HG02610 (cell line): ENCODE measurements at regions not wholly inside any gene's neighbourhood (a gene's known extent, or its start where the extent isn't known, plus 50 kb on each side); places are given as distances from the start of the nearest gene placed in this dataset.
"Not testable (repeated sequence)": the region's sequence is repeated elsewhere in the genome, so short reads cannot be mapped to it uniquely, and the experiment has no call there.

ENCODE experiments used
- ATAC-seq: cut with Tn5 transposase; IDR thresholded peaks from one replicate; pipeline ENCODE4 v1.9.1; 2021; ENCODE audit warnings: mild to moderate bottlenecking, moderate library complexity; ENCODE audit not compliant: unreplicated experiment

- ATAC-seq: no peak
Observed at GRCh38 chr5:52010454-52010853, 627.2 kb downstream of the ISL1 start.

- ATAC-seq: no peak
Observed at GRCh38 chr5:52013523-52013922, 630.3 kb downstream of the ISL1 start.

- no peak for ATAC-seq
Observed at GRCh38 chr5:52015760-52016159, 632.5 kb downstream of the ISL1 start.

GRCh38 chr5:52017567-52017966, 634.3 kb downstream of the ISL1 start:
- ATAC-seq: no peak

- ATAC-seq: no peak
Observed at GRCh38 chr5:52024359-52024758, 641.1 kb downstream of the ISL1 start.

DNA sequence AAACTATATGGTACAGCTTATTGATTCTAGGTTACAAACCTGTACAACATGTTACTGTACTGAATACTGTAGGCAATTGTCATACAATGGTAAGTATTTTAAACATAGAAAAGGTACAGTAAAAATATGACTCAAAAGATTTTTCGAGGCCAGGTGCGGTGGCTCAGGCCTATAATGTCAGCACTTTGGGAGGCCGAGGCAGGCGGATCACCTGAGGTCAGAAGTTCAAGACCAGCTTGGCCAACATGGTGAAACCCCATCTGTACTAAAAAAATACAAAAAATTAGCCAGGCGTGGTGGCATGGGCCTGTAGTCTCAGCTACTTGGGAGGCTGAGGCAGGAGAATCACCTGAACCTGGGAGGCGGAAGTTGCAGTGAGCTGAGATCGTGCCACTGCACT, 646.6 kb downstream of the ISL1 start:
- ATAC-seq: not testable (repeated sequence)

DNA sequence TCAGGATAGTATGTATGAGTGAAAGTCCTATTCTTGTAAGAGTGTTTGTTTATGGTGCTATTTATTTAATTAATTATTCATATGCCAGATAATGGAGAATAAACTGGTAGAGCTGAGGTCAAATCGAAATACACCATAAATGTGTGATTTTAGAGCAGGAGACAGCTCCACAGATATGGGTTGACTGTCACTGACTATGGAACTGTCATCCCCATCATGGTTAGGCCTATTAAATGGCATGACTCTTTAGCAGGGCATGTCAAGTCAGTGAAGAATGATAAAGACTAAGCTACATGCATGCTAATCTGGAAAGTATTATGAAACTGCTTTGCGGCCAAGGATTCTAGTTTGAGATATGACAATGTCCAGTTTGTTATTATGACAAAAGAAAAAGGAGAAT, 658.6 kb downstream of the ISL1 start:
- ATAC-seq: no peak

GRCh38 chr5:52043137-52043536, 659.9 kb downstream of the ISL1 start:
- ATAC-seq: no peak

- ATAC-seq: no peak
Observed at GRCh38 chr5:52043543-52043942, 660.3 kb downstream of the ISL1 start.

- no peak for ATAC-seq
Observed at GRCh38 chr5:52051759-52052158, 668.5 kb downstream of the ISL1 start.

GRCh38 chr5:52063186-52063585, 679.9 kb downstream of the ISL1 start:
- ATAC-seq: no peak

DNA sequence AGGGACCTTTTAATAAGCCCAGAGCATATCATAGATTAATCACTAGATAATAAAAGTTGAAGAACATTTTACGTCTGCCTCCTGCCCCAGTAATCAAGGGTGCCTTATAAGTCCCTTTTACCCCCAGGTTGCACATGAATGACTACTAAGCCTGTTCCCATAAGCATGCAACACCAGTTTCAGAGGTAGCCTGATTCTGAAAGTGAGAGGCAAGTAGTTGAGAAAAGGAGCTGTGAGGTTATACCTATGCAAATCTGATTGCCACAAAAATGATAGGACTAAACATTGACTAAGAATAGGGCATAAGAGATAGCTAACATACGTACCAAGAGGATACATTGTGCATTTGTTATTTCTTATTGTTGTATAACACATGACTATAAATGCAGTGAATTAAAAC, 681.9 kb downstream of the ISL1 start:
- no peak for ATAC-seq

GRCh38 chr5:52069997-52070396, 686.7 kb downstream of the ISL1 start:
- ATAC-seq: no peak

- no peak for ATAC-seq
Observed at GRCh38 chr5:52073993-52074689, 690.9 kb downstream of the ISL1 start.

- no peak for ATAC-seq
Observed at GRCh38 chr5:52077941-52078815, 694.9 kb downstream of the ISL1 start.

- not testable (repeated sequence) for ATAC-seq
Observed at GRCh38 chr5:52102311-52102710, 685.4 kb upstream of the ITGA1 start.

DNA sequence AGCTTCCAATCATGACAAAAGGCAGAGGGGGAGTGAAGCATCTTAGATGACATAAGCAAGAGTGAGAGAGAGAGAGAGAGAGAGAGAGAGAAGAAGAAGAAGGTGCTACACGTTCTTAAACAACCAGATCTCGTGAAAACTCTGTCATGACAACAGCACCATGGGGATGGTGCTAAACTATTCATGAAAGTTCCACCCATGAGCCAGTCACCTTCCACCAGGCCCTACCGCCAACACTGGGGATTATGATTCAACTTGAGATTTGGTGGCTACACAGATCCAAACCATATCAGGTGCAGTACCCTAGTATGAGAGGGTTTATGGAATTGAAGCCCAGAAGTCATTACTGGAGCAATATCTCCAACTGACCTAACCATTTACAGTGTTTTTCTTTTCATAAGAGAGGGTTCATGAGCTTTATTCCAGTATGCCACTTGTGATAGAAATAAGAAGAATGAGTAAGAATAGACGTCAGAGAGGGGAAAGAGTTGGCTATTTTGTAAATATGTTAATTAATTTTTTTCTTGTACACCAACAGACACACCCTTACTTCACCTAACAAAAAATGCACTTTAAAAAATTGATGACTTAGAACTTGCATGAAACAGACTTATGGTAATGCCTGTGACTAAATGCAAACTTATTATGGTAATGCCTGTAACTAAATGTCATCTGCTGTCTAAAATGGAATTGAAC, 680.4 kb upstream of the ITGA1 start:
- ATAC-seq: no peak

- no peak for ATAC-seq
Observed at GRCh38 chr5:52119768-52120167, 667.9 kb upstream of the ITGA1 start.

GRCh38 chr5:52132053-52132452, 655.7 kb upstream of the ITGA1 start:
- ATAC-seq: no peak

DNA sequence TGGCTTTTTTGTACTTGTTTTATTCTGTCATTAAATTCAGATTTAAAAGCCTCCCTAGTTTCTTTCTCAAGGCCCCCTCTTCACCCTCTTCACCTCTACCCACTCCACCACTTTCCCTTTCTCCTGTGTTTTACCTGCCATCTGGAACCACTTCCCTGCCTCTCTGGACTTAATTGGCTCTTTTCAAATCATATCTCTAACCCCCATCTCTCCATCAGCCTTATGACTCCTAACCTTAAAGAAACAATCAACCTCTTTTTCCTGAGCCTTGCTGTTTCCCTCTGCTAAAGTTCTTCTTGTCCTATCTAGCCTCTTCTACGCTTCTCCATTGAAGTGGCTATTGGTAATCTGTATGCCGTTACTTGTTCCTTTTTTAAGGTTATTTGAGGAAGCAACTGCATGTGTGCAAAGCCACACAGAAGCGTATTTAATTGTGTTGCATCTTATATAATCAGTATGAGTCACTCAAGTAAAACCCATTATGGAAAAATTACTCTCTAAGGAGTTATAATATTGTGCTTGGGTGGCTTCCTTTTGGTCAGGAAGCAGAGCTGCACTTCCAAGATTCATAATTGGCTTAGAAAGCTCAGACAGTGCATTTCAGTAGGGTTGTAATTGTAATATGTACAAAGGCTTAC, 653.6 kb upstream of the ITGA1 start:
- ATAC-seq: no peak
